ENCODE measurements at regions not wholly inside any gene's neighbourhood (a gene's known extent, or its start where the extent isn't known, plus 50 kb on each side); places are given as distances from the start of the nearest gene placed in this dataset.
"Not testable (repeated sequence)": the region's sequence is repeated elsewhere in the genome, so short reads cannot be mapped to it uniquely, and the experiment has no call there.

DNA sequence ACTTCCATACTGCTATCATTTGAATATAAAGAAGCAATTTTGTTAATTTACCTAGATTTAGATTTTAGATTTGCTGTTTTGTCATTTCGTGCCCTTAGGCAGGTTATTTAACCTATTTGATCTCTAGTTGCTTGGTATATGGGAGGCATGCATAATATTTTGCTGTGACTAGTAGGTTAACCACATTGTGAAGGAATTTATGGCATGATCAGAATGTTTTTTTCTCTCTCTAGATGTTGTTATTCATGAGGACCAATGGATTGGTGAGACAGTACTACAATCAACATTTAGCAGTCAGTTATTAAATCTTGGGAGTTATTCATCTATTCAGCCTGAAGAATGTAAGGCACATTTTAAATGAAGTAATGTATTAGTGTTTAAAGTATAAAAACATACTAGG is 67.2 kb downstream of the SYT15B start:
- FAIRE-seq; H3K9me1 ChIP-seq (ENCODE audit: control insufficient read depth, extremely low read depth, insufficient read depth, low read length); DNase-seq (ENCODE audit: low read depth, low spot score); H3K4me2 ChIP-seq (ENCODE audit: control insufficient read depth, extremely low read depth, insufficient read depth, low read depth, low read length); H2AFZ ChIP-seq (ENCODE audit: control insufficient read depth, low read length); H3K4me1 ChIP-seq (ENCODE audit: control insufficient read depth, extremely low read depth, insufficient read depth, low read length); H4K20me1 ChIP-seq (ENCODE audit: control insufficient read depth, extremely low read depth, insufficient read depth, low read length); H3K9ac ChIP-seq (ENCODE audit: control insufficient read depth, extremely low read depth, insufficient read depth, low read length); H3K9me3 ChIP-seq (ENCODE audit: control insufficient read depth, low read depth, low read length); dilution Hi-C loops (cut with MboI; ENCODE audit: extremely low pct_ligation_motif_present, low sequenced_read_pairs); H3K27ac ChIP-seq (ENCODE audit: control insufficient read depth, insufficient read depth, low read length); H3K79me2 ChIP-seq (ENCODE audit: control insufficient read depth, insufficient read depth, low read length); H3K36me3 ChIP-seq (ENCODE audit: control insufficient read depth in 2 of 2, extremely low read depth in 1 of 2, insufficient read depth in 2 of 2, low read length in 2 of 2); H3K4me3 ChIP-seq (ENCODE audit: control insufficient read depth in 2 of 3, extremely low read depth in 1 of 3, insufficient read depth in 2 of 3, low read depth in 1 of 3, low read length in 3 of 3); H3K27me3 ChIP-seq (ENCODE audit: control insufficient read depth, extremely low read depth, insufficient read depth, low read length): not testable (repeated sequence)

DNA sequence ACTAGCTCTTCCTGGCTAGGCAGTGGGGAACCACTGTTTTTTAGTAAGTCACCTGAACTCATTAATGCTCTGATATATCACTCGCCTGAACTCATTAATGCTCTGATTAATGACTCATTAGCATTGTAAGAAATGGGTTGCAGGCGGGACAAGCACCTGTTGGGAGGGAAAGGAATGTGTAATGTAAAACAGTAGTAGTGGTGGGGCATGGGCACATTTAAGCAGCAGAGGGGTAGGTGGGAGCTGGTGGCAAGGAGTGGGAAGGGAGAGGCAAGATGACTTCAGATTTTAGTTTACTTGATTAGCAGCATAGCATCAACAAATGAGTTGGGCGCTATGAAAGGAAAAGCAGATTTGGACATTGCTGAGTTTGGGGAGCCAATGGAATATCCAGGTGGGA is 68.2 kb downstream of the SYT15B start:
- H3K27ac ChIP-seq (ENCODE audit: control insufficient read depth, insufficient read depth, low read length); H3K4me3 ChIP-seq (ENCODE audit: control insufficient read depth in 2 of 3, extremely low read depth in 1 of 3, insufficient read depth in 2 of 3, low read depth in 1 of 3, low read length in 3 of 3); H3K27me3 ChIP-seq (ENCODE audit: control insufficient read depth, extremely low read depth, insufficient read depth, low read length); H3K4me2 ChIP-seq (ENCODE audit: control insufficient read depth, extremely low read depth, insufficient read depth, low read depth, low read length); H3K9me1 ChIP-seq (ENCODE audit: control insufficient read depth, extremely low read depth, insufficient read depth, low read length); DNase-seq (ENCODE audit: low read depth, low spot score); FAIRE-seq; H2AFZ ChIP-seq (ENCODE audit: control insufficient read depth, low read length); dilution Hi-C loops (cut with MboI; ENCODE audit: extremely low pct_ligation_motif_present, low sequenced_read_pairs); H3K36me3 ChIP-seq (ENCODE audit: control insufficient read depth in 2 of 2, extremely low read depth in 1 of 2, insufficient read depth in 2 of 2, low read length in 2 of 2); H3K4me1 ChIP-seq (ENCODE audit: control insufficient read depth, extremely low read depth, insufficient read depth, low read length); H3K9ac ChIP-seq (ENCODE audit: control insufficient read depth, extremely low read depth, insufficient read depth, low read length); H3K79me2 ChIP-seq (ENCODE audit: control insufficient read depth, insufficient read depth, low read length); H3K9me3 ChIP-seq (ENCODE audit: control insufficient read depth, low read depth, low read length); H4K20me1 ChIP-seq (ENCODE audit: control insufficient read depth, extremely low read depth, insufficient read depth, low read length): not testable (repeated sequence)

DNA sequence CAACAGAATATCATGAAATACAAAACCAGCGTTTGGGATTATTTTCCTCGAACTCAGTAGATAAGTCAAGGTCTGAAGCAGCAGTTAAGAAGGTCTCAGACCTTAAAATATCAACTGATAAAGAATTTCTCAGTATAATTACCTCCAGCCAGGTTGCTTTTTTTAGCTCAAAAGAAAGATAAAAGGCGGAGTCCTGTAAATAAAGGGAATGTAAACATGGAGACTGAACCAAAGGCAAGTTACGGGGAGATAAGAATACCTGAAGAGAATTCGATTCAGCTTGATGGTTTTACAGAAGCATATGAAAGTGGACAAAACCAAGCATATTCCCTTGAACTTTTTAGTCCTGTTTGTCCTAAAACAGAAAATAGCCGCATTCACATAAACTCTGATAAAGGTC is 73.1 kb downstream of the SYT15B start:
- dilution Hi-C loops (cut with MboI; ENCODE audit: extremely low pct_ligation_motif_present, low sequenced_read_pairs); H3K27me3 ChIP-seq (ENCODE audit: control insufficient read depth, extremely low read depth, insufficient read depth, low read length); FAIRE-seq; H3K27ac ChIP-seq (ENCODE audit: control insufficient read depth, insufficient read depth, low read length); H3K9me3 ChIP-seq (ENCODE audit: control insufficient read depth, low read depth, low read length); H3K79me2 ChIP-seq (ENCODE audit: control insufficient read depth, insufficient read depth, low read length); H2AFZ ChIP-seq (ENCODE audit: control insufficient read depth, low read length); H3K36me3 ChIP-seq (ENCODE audit: control insufficient read depth in 2 of 2, extremely low read depth in 1 of 2, insufficient read depth in 2 of 2, low read length in 2 of 2); H4K20me1 ChIP-seq (ENCODE audit: control insufficient read depth, extremely low read depth, insufficient read depth, low read length); H3K4me1 ChIP-seq (ENCODE audit: control insufficient read depth, extremely low read depth, insufficient read depth, low read length); H3K4me3 ChIP-seq (ENCODE audit: control insufficient read depth in 2 of 3, extremely low read depth in 1 of 3, insufficient read depth in 2 of 3, low read depth in 1 of 3, low read length in 3 of 3); DNase-seq (ENCODE audit: low read depth, low spot score); H3K9me1 ChIP-seq (ENCODE audit: control insufficient read depth, extremely low read depth, insufficient read depth, low read length); H3K4me2 ChIP-seq (ENCODE audit: control insufficient read depth, extremely low read depth, insufficient read depth, low read depth, low read length); H3K9ac ChIP-seq (ENCODE audit: control insufficient read depth, extremely low read depth, insufficient read depth, low read length): not testable (repeated sequence)

GRCh38 chr10:47683826-47684475 is 79.4 kb downstream of the SYT15B start:
- H3K27me3 ChIP-seq (ENCODE audit: control insufficient read depth, extremely low read depth, insufficient read depth, low read length); H3K4me1 ChIP-seq (ENCODE audit: control insufficient read depth, extremely low read depth, insufficient read depth, low read length); H3K9ac ChIP-seq (ENCODE audit: control insufficient read depth, extremely low read depth, insufficient read depth, low read length); H2AFZ ChIP-seq (ENCODE audit: control insufficient read depth, low read length); H3K79me2 ChIP-seq (ENCODE audit: control insufficient read depth, insufficient read depth, low read length); dilution Hi-C loops (cut with MboI; ENCODE audit: extremely low pct_ligation_motif_present, low sequenced_read_pairs); H3K4me2 ChIP-seq (ENCODE audit: control insufficient read depth, extremely low read depth, insufficient read depth, low read depth, low read length); H3K36me3 ChIP-seq (ENCODE audit: control insufficient read depth in 2 of 2, extremely low read depth in 1 of 2, insufficient read depth in 2 of 2, low read length in 2 of 2); H3K9me3 ChIP-seq (ENCODE audit: control insufficient read depth, low read depth, low read length); H3K27ac ChIP-seq (ENCODE audit: control insufficient read depth, insufficient read depth, low read length); H3K4me3 ChIP-seq (ENCODE audit: control insufficient read depth in 2 of 3, extremely low read depth in 1 of 3, insufficient read depth in 2 of 3, low read depth in 1 of 3, low read length in 3 of 3); DNase-seq (ENCODE audit: low read depth, low spot score); H4K20me1 ChIP-seq (ENCODE audit: control insufficient read depth, extremely low read depth, insufficient read depth, low read length); H3K9me1 ChIP-seq (ENCODE audit: control insufficient read depth, extremely low read depth, insufficient read depth, low read length); FAIRE-seq: not testable (repeated sequence)

DNA sequence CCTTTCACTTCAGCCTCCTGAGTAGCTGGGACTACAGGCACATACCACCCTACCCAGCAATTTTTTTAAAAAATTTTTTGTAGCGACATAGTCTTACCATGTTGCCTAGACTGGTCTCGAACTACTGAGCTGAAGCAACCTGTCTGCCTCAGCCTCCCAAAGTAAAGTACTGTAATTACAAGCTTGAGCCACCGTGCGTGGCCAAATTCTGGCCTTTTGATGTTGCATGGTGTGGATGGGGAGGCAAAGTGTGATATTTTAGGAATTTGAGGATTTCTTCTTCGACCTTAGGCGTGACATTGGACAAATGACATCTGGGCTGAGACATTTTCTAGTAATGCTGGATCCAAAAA is 81.8 kb downstream of the SYT15B start:
- H3K4me1 ChIP-seq (ENCODE audit: control insufficient read depth, extremely low read depth, insufficient read depth, low read length); dilution Hi-C loops (cut with MboI; ENCODE audit: extremely low pct_ligation_motif_present, low sequenced_read_pairs); H2AFZ ChIP-seq (ENCODE audit: control insufficient read depth, low read length); H3K79me2 ChIP-seq (ENCODE audit: control insufficient read depth, insufficient read depth, low read length); DNase-seq (ENCODE audit: low read depth, low spot score); H3K9me3 ChIP-seq (ENCODE audit: control insufficient read depth, low read depth, low read length); H3K4me2 ChIP-seq (ENCODE audit: control insufficient read depth, extremely low read depth, insufficient read depth, low read depth, low read length); FAIRE-seq; H3K4me3 ChIP-seq (ENCODE audit: control insufficient read depth in 2 of 3, extremely low read depth in 1 of 3, insufficient read depth in 2 of 3, low read depth in 1 of 3, low read length in 3 of 3); H3K27ac ChIP-seq (ENCODE audit: control insufficient read depth, insufficient read depth, low read length); H3K9me1 ChIP-seq (ENCODE audit: control insufficient read depth, extremely low read depth, insufficient read depth, low read length); H3K36me3 ChIP-seq (ENCODE audit: control insufficient read depth in 2 of 2, extremely low read depth in 1 of 2, insufficient read depth in 2 of 2, low read length in 2 of 2); H3K27me3 ChIP-seq (ENCODE audit: control insufficient read depth, extremely low read depth, insufficient read depth, low read length); H4K20me1 ChIP-seq (ENCODE audit: control insufficient read depth, extremely low read depth, insufficient read depth, low read length); H3K9ac ChIP-seq (ENCODE audit: control insufficient read depth, extremely low read depth, insufficient read depth, low read length): not testable (repeated sequence)

Measured in keratinocyte (primary cell).